DOHH2 (cell line): ENCODE measurements at regions not wholly inside any gene's neighbourhood (a gene's known extent, or its start where the extent isn't known, plus 50 kb on each side); places are given as distances from the start of the nearest gene placed in this dataset.

Experiments used
- EZH2phosphoT487 ChIP-seq: fragments of 200-600 bp; sonication (generic); IDR thresholded peaks from 2 replicates; pipeline ENCODE4 v1.6.1; 2017; ENCODE audit warnings: borderline replicate concordance, mild to moderate bottlenecking, antibody characterized with exemption, low read length, moderate library complexity, mixed read lengths
- TF ChIP-seq, protein P1 (sequence below): fragments of 200-600 bp; sonication (generic); IDR thresholded peaks from one replicate; pipeline ENCODE4 v1.5.1; 2014; ENCODE audit warnings: antibody characterized with exemption, mild to moderate bottlenecking, low read depth, low read length; ENCODE audit not compliant: poor library complexity, severe bottlenecking

DNA sequence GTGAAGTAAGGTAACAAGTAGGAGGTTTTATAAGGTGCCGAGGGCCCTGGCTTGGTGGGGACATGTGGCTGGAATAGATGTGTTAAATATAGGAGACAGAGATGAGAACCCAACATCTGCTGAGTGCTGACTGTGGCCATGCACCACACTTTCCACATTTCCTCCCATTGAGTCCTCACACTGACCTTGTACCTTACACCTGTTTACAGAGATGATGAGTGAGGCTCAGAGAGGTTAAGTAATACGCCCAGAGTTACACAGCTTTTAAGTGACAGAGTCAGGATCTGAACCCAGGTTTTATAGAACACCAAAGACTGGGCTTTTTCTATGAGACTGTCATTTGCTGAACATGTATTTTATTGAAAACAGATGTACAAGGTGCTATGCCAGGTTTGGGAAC lies 70.8 kb upstream of the LTA4H start:
- TF ChIP-seq, protein P1, sequence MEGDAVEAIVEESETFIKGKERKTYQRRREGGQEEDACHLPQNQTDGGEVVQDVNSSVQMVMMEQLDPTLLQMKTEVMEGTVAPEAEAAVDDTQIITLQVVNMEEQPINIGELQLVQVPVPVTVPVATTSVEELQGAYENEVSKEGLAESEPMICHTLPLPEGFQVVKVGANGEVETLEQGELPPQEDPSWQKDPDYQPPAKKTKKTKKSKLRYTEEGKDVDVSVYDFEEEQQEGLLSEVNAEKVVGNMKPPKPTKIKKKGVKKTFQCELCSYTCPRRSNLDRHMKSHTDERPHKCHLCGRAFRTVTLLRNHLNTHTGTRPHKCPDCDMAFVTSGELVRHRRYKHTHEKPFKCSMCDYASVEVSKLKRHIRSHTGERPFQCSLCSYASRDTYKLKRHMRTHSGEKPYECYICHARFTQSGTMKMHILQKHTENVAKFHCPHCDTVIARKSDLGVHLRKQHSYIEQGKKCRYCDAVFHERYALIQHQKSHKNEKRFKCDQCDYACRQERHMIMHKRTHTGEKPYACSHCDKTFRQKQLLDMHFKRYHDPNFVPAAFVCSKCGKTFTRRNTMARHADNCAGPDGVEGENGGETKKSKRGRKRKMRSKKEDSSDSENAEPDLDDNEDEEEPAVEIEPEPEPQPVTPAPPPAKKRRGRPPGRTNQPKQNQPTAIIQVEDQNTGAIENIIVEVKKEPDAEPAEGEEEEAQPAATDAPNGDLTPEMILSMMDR: no peak
- TF ChIP-seq EZH2phosphoT487: no peak
